Nephron (organoid): ENCODE measurements at regions not wholly inside any gene's neighbourhood (a gene's known extent, or its start where the extent isn't known, plus 50 kb on each side); places are given as distances from the start of the nearest gene placed in this dataset.

Experiments
- H3K27ac Mint-ChIP-seq, 3 experiments: 2 replicates each; pipeline ENCODE4 v1.8.0; 2020; ENCODE audit warnings: mixed read lengths in 3 of 3, mild to moderate bottlenecking in 2 of 3, moderate library complexity in 1 of 3
- H3K27me3 Mint-ChIP-seq: 2 replicates; pipeline ENCODE4 v1.8.0; 2021; ENCODE audit warnings: low read depth, mild to moderate bottlenecking, moderate library complexity, mixed read lengths
- H3K36me3 Mint-ChIP-seq: 2 replicates; pipeline ENCODE4 v1.8.0; 2020; ENCODE audit warnings: low read depth, mixed read lengths
- H3K4me1 Mint-ChIP-seq: 2 replicates; pipeline ENCODE4 v1.8.0; 2020; ENCODE audit warnings: mixed read lengths
- H3K4me3 Mint-ChIP-seq, 3 experiments: 2 replicates each; pipeline ENCODE4 v1.8.0; 2020; ENCODE audit warnings: mild to moderate bottlenecking in 3 of 3, mixed read lengths in 3 of 3, moderate library complexity in 2 of 3
- H3K9me3 Mint-ChIP-seq: 2 replicates; pipeline ENCODE4 v1.8.0; 2020; ENCODE audit warnings: mixed read lengths
- CTCF ChIP-seq, 3 experiments: fragments of 200-600 bp; sonication (generic); IDR thresholded peaks; one replicate each; pipeline ENCODE4 v1.5.0; 2021; ENCODE audit warnings: antibody characterized with exemption in 3 of 3; ENCODE audit not compliant: unreplicated experiment in 3 of 3

DNA sequence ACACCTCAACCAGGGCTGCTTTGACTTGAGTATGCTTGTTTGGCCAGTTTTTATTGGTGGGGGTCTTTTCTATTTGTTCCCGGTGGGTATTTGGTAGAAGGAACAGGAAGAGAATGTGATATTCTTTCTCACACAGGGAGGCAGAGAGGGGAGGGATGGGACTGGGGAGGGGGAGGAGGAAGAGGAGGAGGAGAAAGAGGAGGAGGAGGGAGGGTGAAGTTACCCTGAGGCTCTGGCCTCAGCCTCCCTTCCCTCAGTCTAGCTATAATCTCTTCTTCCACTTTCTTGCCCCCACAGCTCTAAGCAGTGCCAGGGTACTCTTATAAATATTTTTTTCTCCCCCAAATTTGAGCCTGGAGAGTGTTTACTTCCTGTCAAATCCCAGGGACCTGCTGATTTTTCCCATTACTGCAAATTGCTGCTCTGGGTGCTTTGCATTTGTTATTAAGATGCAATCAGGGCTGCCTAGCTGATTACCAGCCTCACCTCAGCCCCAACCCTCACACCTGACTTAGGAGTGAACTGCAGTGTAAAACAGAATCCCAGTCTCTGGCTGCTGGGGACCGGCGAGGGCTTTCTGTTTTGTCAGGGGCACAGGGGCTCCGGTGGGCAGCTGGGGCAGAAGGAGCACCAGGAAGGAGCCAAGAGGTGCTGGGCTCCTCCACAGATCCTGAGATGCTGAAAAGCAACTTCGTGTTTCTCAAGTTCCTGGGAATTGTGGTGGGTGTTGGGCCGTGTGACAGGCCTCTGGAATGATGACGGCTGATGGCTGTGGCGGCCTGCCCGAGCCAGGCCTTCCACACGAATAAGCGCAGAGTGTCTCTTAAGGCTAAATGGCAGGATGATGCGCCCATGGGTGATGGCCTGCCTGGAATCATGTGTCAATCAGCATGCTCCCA, 141.4 kb downstream of the CD83 start:
- peaks cover 15% of the 10 kb centered on the region for H3K9me3 Mint-ChIP-seq
- H3K36me3 Mint-ChIP-seq = peaks cover 4% of the 10 kb centered on the region
- no peak overlapping the region for H3K4me3 Mint-ChIP-seq
- H3K27me3 Mint-ChIP-seq = peaks cover 9% of the 10 kb centered on the region
- peaks cover 11% of the 10 kb centered on the region for H3K4me1 Mint-ChIP-seq
- H3K27ac Mint-ChIP-seq = peak overlapping the region in 2 of 3 experiments; percentile 22 to 32
- TF ChIP-seq CTCF (IDR thresholded peaks at IDR 0.05; ENCODE audit: unreplicated experiment in 3 of 3) = no peak

DNA sequence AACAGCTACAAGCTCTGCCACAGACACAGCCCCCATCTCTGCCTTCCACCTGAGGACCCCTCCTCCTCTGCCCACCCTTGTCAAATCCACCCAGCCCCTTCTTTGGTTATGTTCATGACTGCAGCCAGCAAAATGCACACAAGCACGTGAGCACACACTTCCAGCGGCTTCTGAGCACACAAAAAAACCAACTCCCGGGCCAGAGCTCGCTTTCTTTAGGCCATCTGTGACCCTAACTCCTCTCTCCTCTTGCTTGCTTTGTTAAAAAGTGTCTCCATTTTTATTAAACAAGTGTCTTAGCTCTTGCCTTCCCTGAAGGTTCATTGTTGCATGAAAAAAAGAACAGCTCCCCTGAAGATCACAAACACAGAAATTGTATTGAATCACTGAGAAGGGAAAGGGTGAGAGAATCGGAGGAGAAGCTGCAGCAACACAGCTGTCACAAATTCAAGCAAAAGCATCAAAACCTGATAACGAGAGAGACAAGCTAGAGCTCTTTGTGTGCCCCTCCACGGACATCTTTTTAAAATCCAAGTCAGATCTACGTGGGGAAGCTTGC, 142.1 kb downstream of the CD83 start:
- peaks cover 4% of the 10 kb centered on the region for H3K36me3 Mint-ChIP-seq
- H3K27ac Mint-ChIP-seq = no peak overlapping the region
- H3K4me3 Mint-ChIP-seq = no peak overlapping the region
- H3K4me1 Mint-ChIP-seq = peaks cover 11% of the 10 kb centered on the region
- peaks cover 15% of the 10 kb centered on the region for H3K27me3 Mint-ChIP-seq
- peaks cover 22% of the 10 kb centered on the region for H3K9me3 Mint-ChIP-seq
- TF ChIP-seq CTCF (IDR thresholded peaks at IDR 0.05; ENCODE audit: unreplicated experiment in 3 of 3) = no peak

GRCh38 chr6:14260839-14261238, 143.3 kb downstream of the CD83 start:
- H3K27ac Mint-ChIP-seq = no peak overlapping the region
- H3K27me3 Mint-ChIP-seq = peaks cover 12% of the 10 kb centered on the region

GRCh38 chr6:14263881-14264424, 146.4 kb downstream of the CD83 start:
- Mint-ChIP-seq H3K4me3 (no peak overlapping the region), H3K27ac (no peak overlapping the region), H3K9me3 (peaks cover 27% of the 10 kb centered on the region), H3K36me3 (peaks cover 4% of the 10 kb centered on the region), H3K4me1 (no peaks in the 10 kb centered on the region), H3K27me3 (peaks cover 6% of the 10 kb centered on the region)
- TF ChIP-seq CTCF (IDR thresholded peaks at IDR 0.05; ENCODE audit: unreplicated experiment in 3 of 3) = no peak

More at GRCh38 chr6:14260839-14261238, 143.3 kb downstream of the CD83 start:
- H3K9me3 Mint-ChIP-seq = peaks cover 27% of the 10 kb centered on the region
- peaks cover 4% of the 10 kb centered on the region for H3K36me3 Mint-ChIP-seq
- no peak overlapping the region for H3K4me3 Mint-ChIP-seq
- peaks cover 11% of the 10 kb centered on the region for H3K4me1 Mint-ChIP-seq
- TF ChIP-seq CTCF (IDR thresholded peaks at IDR 0.05; ENCODE audit: unreplicated experiment in 3 of 3) = no peak

GRCh38 chr6:14265049-14266021, 147.8 kb downstream of the CD83 start:
- H3K36me3 Mint-ChIP-seq = peaks cover 4% of the 10 kb centered on the region
- no peak for TF ChIP-seq CTCF (IDR thresholded peaks at IDR 0.05; ENCODE audit: unreplicated experiment in 3 of 3)
- no peak overlapping the region for H3K4me3 Mint-ChIP-seq
- peaks cover 6% of the 10 kb centered on the region for H3K27me3 Mint-ChIP-seq
- H3K9me3 Mint-ChIP-seq = peaks cover 20% of the 10 kb centered on the region
- H3K4me1 Mint-ChIP-seq = no peaks in the 10 kb centered on the region
- H3K27ac Mint-ChIP-seq = no peak overlapping the region
